ENCODE measurements at regions not wholly inside any gene's neighbourhood (a gene's known extent, or its start where the extent isn't known, plus 50 kb on each side); places are given as distances from the start of the nearest gene placed in this dataset.

DNA sequence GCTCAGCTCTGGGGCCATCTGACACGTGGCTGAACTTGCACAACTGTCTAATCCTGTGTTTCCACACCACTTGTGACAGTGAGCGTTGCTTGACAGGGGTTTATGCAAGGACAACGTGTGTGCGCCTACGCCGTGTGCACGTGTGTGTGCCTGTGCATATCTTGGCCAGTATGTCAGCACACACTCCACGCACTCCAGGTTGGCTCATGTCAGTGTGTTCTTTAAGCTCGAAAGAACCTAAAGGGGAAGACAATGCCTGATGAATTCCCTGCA, 85.6 kb upstream of the SALL3 start:
- TF ChIP-seq, protein P1, sequence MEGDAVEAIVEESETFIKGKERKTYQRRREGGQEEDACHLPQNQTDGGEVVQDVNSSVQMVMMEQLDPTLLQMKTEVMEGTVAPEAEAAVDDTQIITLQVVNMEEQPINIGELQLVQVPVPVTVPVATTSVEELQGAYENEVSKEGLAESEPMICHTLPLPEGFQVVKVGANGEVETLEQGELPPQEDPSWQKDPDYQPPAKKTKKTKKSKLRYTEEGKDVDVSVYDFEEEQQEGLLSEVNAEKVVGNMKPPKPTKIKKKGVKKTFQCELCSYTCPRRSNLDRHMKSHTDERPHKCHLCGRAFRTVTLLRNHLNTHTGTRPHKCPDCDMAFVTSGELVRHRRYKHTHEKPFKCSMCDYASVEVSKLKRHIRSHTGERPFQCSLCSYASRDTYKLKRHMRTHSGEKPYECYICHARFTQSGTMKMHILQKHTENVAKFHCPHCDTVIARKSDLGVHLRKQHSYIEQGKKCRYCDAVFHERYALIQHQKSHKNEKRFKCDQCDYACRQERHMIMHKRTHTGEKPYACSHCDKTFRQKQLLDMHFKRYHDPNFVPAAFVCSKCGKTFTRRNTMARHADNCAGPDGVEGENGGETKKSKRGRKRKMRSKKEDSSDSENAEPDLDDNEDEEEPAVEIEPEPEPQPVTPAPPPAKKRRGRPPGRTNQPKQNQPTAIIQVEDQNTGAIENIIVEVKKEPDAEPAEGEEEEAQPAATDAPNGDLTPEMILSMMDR (conservative IDR thresholded peaks at IDR 0.05; ENCODE audit: low read depth, low read length) = no peak
- DNase-seq (ENCODE audit: low read depth) = no peak
- H3K4me3 ChIP-seq (ENCODE audit: low read depth, low read length) = no peak overlapping the region

DNA sequence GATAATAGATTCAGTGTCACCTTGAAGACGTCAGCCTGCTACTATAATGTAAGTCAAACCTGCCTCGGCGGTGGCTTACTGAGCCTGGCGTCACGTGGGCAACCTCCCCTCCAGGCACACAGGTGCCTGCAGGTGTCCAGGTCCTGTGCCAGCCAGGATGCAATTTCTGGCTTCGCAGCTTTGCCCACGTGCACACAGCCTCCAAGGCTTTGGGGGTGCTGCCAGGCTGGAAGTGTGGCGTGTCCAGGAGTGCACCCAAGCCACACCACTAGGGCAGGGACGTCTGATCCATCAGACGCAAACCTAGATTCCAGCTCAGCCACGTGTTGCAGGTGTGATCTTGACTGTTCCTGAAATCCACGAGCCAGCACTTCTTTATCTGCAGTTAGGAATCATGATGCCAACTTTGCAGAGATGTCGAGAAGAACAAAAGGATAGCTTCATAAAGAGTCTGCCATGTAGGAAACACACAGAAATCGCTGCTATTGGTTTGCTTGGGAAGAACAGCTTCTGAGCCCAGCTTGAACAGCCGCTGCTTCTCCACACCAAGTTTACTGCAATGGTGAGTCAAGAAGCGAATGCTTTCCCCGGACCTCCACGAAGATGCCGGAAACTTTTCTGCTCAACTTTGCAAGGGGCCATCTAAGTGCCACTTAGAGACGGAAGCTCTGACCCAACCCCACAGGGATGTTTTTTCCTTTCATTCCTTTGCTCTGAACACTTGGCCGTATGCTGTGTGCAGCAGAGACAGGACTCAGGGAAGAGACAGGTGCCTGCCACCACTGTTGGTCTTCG, 84.2 kb upstream of the SALL3 start:
- no peak overlapping the region for H3K4me3 ChIP-seq (ENCODE audit: low read depth, low read length)
- TF ChIP-seq, protein P1 (conservative IDR thresholded peaks at IDR 0.05; ENCODE audit: low read depth, low read length) = no peak
- DNase-seq (ENCODE audit: low read depth) = no peak

DNA sequence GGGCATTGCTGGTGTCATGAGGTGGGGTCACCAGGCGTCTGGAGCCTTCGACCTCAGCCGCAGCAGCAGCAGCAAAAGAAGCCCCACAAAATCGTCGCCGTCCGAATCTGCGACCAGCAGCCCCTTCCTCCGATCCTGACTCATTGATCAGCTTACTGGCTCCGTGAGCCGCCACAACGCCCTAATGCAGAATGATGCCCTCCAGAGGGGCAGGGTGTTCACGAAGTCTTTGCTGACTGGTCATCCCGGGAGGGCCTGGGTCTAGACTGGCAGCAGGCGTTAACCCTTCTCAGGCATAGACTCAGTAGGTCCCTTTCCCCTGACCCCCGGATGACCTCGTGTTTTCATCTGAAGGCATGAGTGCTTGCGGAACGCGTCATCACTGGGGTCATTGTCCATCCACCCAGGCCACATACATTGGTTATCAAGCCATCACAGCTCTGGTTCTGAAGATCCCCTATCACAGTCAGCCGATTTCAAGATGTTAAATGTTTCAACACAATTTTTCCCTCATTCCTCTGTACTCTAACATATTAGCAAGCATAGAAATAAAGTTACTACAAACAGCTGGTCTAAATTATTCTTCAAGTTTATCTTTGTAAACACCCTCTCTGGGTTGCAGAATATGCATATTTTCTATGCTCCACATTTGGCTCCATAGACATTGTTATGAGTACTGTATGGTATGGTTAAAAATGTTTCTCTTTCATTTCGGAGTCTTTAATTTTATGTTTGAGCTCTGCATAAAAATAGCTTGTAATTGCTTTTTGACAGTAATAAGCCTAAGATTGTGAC, 83.3 kb upstream of the SALL3 start:
- H3K4me3 ChIP-seq (ENCODE audit: low read depth, low read length) = no peak overlapping the region
- no peak for DNase-seq (ENCODE audit: low read depth)
- TF ChIP-seq, protein P1 (conservative IDR thresholded peaks at IDR 0.05; ENCODE audit: low read depth, low read length) = no peak

DNA sequence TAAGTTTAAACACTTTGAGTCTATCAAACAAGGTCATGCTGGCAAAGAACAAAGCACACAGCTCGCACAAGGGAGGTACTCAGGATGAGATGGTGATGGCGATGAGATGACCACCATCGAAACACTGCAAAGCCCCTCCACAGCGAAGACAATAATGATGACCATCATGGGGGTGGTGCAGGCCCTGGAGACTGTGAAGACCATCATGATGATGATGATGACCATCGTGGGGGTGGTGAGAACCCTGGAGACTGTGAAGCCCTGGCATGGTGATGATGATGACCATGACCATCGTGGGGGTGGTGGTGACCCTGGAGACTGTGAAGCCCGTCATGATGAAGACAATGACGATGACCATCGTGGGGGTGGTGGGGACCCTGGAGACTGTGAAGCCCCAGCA, 81.6 kb upstream of the SALL3 start:
- no peak overlapping the region for H3K4me3 ChIP-seq (ENCODE audit: low read depth, low read length)

DNA sequence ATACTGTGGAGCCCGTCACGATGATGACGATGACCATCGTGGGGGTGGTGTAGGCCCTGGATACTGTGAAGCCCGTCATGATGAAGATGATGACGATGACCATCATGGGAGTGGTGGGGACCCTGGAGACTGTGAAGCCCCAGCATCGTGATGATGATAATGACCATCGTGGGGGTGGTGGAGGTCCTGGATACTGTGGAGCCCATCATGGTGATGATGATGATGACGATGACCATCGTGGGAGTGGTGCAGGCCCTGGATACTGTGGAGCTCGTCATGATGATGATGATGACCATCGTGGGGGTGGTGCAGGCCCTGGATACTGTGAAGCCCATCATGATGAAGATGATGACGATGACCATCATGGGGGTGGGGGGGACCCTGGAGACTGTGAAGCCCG, 81.0 kb upstream of the SALL3 start:
- DNase-seq (ENCODE audit: low read depth) = no peak
- TF ChIP-seq, protein P1 (conservative IDR thresholded peaks at IDR 0.05; ENCODE audit: low read depth, low read length) = no peak
- H3K4me3 ChIP-seq (ENCODE audit: low read depth, low read length) = no peak overlapping the region

More for the DNA sequence above, 81.6 kb upstream of the SALL3 start:
- TF ChIP-seq, protein P1 (conservative IDR thresholded peaks at IDR 0.05; ENCODE audit: low read depth, low read length) = no peak
- no peak for DNase-seq (ENCODE audit: low read depth)

DNA sequence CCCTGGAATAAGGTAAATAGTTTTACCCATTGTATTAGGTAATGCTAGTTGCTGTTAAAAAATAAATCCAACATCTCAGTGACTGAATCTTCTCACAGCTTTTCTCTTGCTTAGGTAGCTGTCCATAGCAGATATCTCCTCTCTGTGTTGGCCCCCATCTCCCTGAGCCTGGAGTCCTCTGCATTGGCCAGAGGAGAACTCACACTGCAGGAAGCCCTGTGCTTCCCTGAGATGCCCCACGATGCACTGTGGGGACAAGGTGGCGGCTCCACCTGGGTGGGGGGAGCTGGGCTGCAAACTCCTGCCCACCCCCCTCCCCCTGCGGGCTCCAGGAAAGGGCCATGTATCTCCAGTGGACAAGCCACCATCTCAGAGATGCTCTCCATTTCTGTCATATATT, 80.4 kb upstream of the SALL3 start:
- TF ChIP-seq, protein P1 (conservative IDR thresholded peaks at IDR 0.05; ENCODE audit: low read depth, low read length) = no peak
- H3K4me3 ChIP-seq (ENCODE audit: low read depth, low read length) = no peak overlapping the region
- DNase-seq (ENCODE audit: low read depth) = no peak
